ENCODE measurements at regions not wholly inside any gene's neighbourhood (a gene's known extent, or its start where the extent isn't known, plus 50 kb on each side); places are given as distances from the start of the nearest gene placed in this dataset.

DNA sequence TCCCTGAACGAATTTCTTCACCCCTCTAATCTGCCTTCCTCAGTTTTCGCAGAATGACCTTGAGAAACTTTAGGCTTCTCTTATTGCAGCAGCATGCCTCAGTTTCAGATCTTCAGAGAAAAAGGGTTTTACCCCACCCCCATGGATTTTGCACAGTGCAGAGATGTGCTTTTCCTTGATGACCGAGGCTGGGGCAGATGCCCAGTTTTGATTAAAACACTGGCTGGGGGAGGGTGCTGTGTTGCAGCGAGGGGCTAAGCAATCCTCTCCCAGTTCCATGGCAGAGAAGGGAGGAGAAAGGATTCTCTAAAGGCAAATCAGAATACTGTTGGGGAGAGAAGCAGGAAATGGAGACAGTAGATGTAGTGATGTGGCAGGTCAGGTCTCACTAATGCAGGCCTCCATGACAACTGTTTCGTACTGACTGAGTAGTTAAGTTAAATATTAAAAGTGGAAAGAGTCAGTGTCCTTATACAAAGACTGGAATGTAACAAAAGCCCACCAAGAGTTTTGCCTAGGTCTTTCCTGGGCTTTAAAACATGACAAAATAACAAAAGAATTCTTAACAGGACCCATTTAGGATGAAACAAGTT, 50.8 kb upstream of the PDZD8 start:
- no peak for DNase-seq (ENCODE audit: low read depth in 2 of 2)

DNA sequence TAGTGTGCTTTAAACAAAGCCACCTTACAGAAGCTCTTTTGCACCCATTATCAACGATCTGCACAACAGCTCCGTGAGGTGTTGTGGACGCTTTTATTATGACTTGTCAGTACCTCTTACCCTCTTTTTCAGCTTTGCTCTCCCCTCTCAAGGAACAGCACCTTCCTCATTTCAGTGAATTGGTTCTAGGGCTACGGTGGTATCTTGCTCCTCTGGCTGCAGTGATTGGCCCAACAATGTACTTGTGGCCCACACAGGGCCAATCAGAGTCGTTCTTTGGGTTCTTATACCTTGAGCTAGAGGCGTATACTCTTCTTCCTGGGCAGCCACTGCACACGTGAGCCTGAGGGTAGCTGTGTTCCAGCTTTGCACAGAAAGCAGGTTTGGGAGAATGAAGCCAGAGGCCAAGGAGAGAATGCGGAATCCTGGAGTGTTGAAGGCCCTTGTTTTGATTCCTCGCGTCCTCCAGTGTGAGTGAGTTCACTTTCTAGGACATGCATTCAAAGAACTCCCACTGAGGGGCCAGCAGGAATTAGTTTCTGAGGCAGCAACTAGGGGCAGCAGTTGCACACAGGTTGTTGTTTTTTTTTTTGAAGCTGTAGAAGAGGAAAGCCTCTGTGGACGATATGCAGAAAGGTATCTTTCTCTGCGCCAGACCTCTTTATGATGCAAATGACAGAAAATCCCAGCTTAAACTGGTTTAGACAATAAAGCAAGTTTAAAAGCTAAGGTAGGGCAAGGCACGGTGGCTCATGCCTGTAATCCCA, 49.8 kb upstream of the PDZD8 start:
- DNase-seq (ENCODE audit: low read depth in 2 of 2): no peak
